Astrocyte of the spinal cord (primary cell): ENCODE measurements at regions not wholly inside any gene's neighbourhood (a gene's known extent, or its start where the extent isn't known, plus 50 kb on each side); places are given as distances from the start of the nearest gene placed in this dataset.

Experiments used
- DNase-seq: peaks from one replicate; pipeline ENCODE4 v3.0.0; 2011; ENCODE audit warnings: low read depth, low spot score
- H3K4me3 ChIP-seq: 2 replicates; pipeline ENCODE4 v1.5.1; 2011; ENCODE audit warnings: low read depth, mild to moderate bottlenecking, low read length, moderate library complexity
- CTCF ChIP-seq: IDR thresholded peaks from 2 replicates; pipeline ENCODE4 v1.5.1; 2012; ENCODE audit warnings: low read depth, mild to moderate bottlenecking, low read length, inconsistent platforms
- in situ Hi-C: cut with HindIII; loops from 2 replicates; pipeline ENCODE4 v1.10.0; 2017; ENCODE audit warnings: low sequenced_read_pairs

GRCh38 chr5:166493040-166493439 is 1798.4 kb upstream of the WWC1 start:
- no peak for TF ChIP-seq CTCF
- no peak overlapping the region for H3K4me3 ChIP-seq
- in situ Hi-C loops, result no loop called here
- DNase-seq, result no peak

GRCh38 chr5:166493612-166494011 is 1797.8 kb upstream of the WWC1 start:
- no peak for TF ChIP-seq CTCF
- no peak overlapping the region for H3K4me3 ChIP-seq
- no peak for DNase-seq
- in situ Hi-C loops, result no loop called here

- in situ Hi-C loops, result no loop called here
- H3K4me3 ChIP-seq, result no peak overlapping the region
- no peak for TF ChIP-seq CTCF
- DNase-seq, result no peak
Observed at GRCh38 chr5:166497496-166498104, 1793.8 kb upstream of the WWC1 start.

- in situ Hi-C loops, result no loop called here
- TF ChIP-seq CTCF, result no peak
- no peak overlapping the region for H3K4me3 ChIP-seq
- DNase-seq, result peak; percentile 54
Observed at GRCh38 chr5:166499447-166500240, 1791.8 kb upstream of the WWC1 start.

- H3K4me3 ChIP-seq, result no peak overlapping the region
- DNase-seq, result no peak
- no peak for TF ChIP-seq CTCF
- in situ Hi-C loops, result no loop called here
Observed at GRCh38 chr5:166503506-166503905, 1787.9 kb upstream of the WWC1 start.

GRCh38 chr5:166505067-166505466 is 1786.4 kb upstream of the WWC1 start:
- DNase-seq, result no peak
- H3K4me3 ChIP-seq, result no peak overlapping the region
- in situ Hi-C loops, result no loop called here
- no peak for TF ChIP-seq CTCF
